ENCODE measurements at regions not wholly inside any gene's neighbourhood (a gene's known extent, or its start where the extent isn't known, plus 50 kb on each side); places are given as distances from the start of the nearest gene placed in this dataset.

DNA sequence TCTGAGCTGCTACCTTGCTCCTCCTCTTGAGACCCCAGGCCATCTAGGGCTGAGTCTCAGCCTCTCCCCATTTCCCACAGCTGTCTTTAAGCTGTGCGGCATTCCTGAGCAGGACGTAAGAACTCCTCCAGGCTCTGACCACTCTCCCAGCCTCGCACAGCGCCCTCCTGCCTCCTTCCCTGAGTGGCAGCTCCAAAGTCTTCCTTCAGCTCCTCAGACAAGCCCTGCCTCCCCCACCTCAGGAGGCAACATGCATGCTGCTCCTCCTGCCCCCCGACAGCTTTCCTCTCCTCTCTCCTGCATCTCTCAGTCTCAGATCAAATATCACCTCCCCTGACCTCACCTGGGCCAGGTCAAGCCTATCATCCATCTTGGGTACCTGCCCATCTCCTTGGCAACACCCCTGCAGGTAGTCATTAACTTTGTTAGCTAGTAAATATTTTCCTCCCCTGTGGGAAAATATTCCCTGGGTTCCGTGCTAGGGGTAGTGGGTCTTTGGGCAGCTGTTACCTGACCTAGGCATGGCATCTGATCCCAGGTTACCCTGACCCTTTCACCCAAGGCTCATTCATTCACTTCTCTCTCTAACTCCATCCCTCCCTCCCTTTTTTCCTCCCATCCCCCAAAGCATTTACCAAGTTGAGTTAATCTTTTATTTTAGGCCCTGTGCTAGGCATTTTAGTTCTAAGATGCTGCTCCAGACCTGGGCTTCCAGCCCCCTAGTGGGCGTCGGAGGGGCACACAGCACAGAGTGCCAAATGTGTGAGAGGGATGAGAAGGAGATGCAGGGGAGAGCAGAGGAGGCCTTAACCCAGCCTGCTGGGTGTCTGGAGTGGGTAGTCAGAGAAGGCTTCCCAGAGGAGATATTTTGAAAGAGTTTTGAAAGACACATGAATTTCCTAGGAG, 419.9 kb downstream of the PTPRU start:
- TF ChIP-seq POLR2AphosphoS5 (IDR thresholded peaks at IDR 0.05), result no peak
- TF ChIP-seq, protein P1, sequence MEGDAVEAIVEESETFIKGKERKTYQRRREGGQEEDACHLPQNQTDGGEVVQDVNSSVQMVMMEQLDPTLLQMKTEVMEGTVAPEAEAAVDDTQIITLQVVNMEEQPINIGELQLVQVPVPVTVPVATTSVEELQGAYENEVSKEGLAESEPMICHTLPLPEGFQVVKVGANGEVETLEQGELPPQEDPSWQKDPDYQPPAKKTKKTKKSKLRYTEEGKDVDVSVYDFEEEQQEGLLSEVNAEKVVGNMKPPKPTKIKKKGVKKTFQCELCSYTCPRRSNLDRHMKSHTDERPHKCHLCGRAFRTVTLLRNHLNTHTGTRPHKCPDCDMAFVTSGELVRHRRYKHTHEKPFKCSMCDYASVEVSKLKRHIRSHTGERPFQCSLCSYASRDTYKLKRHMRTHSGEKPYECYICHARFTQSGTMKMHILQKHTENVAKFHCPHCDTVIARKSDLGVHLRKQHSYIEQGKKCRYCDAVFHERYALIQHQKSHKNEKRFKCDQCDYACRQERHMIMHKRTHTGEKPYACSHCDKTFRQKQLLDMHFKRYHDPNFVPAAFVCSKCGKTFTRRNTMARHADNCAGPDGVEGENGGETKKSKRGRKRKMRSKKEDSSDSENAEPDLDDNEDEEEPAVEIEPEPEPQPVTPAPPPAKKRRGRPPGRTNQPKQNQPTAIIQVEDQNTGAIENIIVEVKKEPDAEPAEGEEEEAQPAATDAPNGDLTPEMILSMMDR (IDR thresholded peaks at IDR 0.05), result no peak
- TF ChIP-seq POLR2A (IDR thresholded peaks at IDR 0.05), result no peak
- DNase-seq (ENCODE audit: low spot score in 2 of 2), result no peak
- intact Hi-C loops (cut with DNase I; ENCODE audit: low total_unique reads), result no loop called here

DNA sequence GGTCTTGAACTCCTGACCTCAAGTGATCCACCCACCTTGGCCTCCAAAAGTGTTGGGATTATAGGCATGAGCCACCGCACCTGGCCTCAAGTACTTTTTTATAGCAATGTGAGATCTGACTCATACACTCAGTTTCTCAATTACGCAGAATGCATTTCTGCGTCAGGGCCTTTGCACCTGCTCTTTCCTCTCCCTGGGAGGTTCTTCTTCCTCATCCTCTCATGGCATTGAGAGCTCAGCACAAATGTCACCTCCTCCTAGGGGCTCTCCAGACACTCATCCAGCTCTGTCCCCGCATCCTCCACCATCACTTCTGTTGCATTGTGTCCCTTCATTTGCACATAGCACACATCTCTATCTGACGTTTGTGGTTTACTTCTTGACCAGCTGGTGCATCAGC, 418.8 kb downstream of the PTPRU start:
- TF ChIP-seq, protein P1 (IDR thresholded peaks at IDR 0.05), result no peak
- TF ChIP-seq POLR2AphosphoS5 (IDR thresholded peaks at IDR 0.05) (no peak), POLR2A (IDR thresholded peaks at IDR 0.05) (no peak)
- Histone ChIP-seq H3K4me1 (no peaks in the 10 kb centered on the region), H3K27ac (no peak overlapping the region), H3K36me3 (no peaks in the 10 kb centered on the region), H3K9me3 (peaks cover 6 to 10% of the 10 kb centered on the region in 2 donors), H3K4me3 (no peak overlapping the region), H3K27me3 (peaks cover 0 to 4% of the 10 kb centered on the region in 2 donors)
- intact Hi-C loops (cut with DNase I; ENCODE audit: low total_unique reads), result no loop called here
- DNase-seq (ENCODE audit: low spot score in 2 of 2), result no peak

More for the DNA sequence above, 419.9 kb downstream of the PTPRU start:
- H3K36me3 ChIP-seq, result no peaks in the 10 kb centered on the region
- H3K27me3 ChIP-seq, result no peaks in the 10 kb centered on the region
- peaks cover 6 to 10% of the 10 kb centered on the region in 2 donors for H3K9me3 ChIP-seq
- no peaks in the 10 kb centered on the region for H3K4me1 ChIP-seq
- no peak overlapping the region for H3K27ac ChIP-seq
- H3K4me3 ChIP-seq, result no peak overlapping the region

DNA sequence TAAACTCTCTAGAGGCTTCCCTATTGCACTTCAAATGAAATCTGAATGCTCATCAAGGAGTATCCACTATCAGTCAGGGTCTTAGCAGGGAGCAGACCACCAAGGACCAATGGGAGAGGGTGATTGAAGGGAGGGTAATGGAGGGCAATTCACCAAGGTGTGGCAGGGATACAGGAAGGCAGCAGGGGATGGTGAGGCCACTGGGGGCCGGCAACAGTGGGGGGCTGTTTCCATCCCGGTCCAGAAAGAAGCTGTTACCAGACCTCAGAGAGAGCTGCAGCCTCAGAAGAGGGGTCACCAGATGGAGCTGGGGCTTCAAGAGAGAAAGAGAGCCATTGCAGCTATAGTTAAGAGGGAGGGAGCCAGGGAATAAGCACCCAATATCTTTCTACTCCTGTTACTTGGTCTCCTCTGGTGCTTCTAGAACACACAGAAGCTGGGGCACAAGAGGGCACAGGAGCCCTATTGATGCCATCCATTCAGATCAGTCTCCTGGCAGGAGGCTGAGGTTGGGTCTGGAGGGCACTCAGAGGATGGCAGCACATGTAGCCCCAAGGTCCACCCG, 417.6 kb downstream of the PTPRU start:
- H3K27me3 ChIP-seq, result peaks cover 0 to 4% of the 10 kb centered on the region in 2 donors
- H3K36me3 ChIP-seq, result no peaks in the 10 kb centered on the region
- H3K9me3 ChIP-seq, result peaks cover 0 to under 1% of the 10 kb centered on the region in 2 donors
- no peak for DNase-seq (ENCODE audit: low spot score in 2 of 2)
- intact Hi-C loops (cut with DNase I; ENCODE audit: low total_unique reads), result no loop called here
- H3K27ac ChIP-seq, result no peak overlapping the region
- H3K4me1 ChIP-seq, result no peaks in the 10 kb centered on the region
- no peak overlapping the region for H3K4me3 ChIP-seq
- no peak for TF ChIP-seq POLR2A (IDR thresholded peaks at IDR 0.05)
- TF ChIP-seq POLR2AphosphoS5 (IDR thresholded peaks at IDR 0.05), result no peak
- TF ChIP-seq, protein P1 (IDR thresholded peaks at IDR 0.05), result no peak

DNA sequence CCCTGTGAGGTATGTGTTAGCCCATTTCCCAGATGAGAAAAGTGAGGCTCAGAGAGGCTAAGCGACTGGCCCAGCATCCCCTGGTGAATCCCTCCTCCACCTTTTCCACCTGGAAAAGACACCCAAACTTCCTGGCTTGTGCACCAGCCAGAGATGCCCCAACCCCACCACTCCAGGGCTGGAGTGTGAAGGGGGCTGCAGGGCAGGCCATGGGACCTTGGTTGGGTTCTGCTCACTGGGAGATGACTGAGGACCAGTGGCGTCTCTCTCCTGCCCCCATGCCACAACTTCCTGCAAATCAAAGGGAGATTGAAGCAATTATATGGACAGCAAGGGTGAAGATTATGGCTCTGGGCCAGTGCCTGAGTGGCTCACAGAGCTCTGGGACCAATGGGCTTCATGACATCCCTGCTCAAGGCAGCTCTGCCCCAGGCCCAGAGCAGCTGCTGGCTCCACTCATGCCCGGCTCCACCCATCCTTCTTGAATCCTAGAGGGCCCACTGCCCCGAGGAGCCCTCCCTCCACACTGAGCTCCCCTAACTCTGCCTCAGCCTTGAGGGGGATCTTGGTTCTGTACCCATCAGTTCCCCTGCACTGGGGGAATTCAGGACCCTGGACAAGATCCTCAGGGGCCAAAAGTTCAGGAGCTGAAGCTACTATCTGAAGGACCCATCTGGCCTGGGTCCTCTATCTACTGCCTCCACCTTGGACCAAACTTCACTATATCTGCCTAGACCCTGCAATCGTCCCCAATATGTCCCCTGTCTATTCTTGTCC, 416.9 kb downstream of the PTPRU start:
- Histone ChIP-seq H3K27me3 (peaks cover 0 to 4% of the 10 kb centered on the region in 2 donors), H3K9me3 (no peaks in the 10 kb centered on the region), H3K27ac (no peak overlapping the region), H3K4me1 (no peaks in the 10 kb centered on the region), H3K36me3 (no peaks in the 10 kb centered on the region), H3K4me3 (no peak overlapping the region)
- DNase-seq (ENCODE audit: low spot score in 2 of 2), result no peak
- intact Hi-C loops (cut with DNase I; ENCODE audit: low total_unique reads), result no loop called here
- TF ChIP-seq, protein P1 (IDR thresholded peaks at IDR 0.05), result no peak
- no peak for TF ChIP-seq POLR2AphosphoS5 (IDR thresholded peaks at IDR 0.05)
- TF ChIP-seq POLR2A (IDR thresholded peaks at IDR 0.05), result no peak
